ENCODE measurements at regions not wholly inside any gene's neighbourhood (a gene's known extent, or its start where the extent isn't known, plus 50 kb on each side); places are given as distances from the start of the nearest gene placed in this dataset.

- FAIRE-seq: no peak
- ChIA-PET POLR2A (interaction anchor here (2.2 kb wide), 1 partner anchor 37 kb away, joined by 5 read pairs; no protein-coding TSS in a partner anchor), SMC1A (ENCODE audit: uncharacterized antibody, unreplicated experiment) (interaction anchor here (2.2 to 20.4 kb wide), 4 partner anchors 12 to 100 kb away, joined by 7 to 396 read pairs (median 183); no protein-coding TSS in a partner anchor)
- TF ChIP-seq ZNF687 (IDR thresholded peaks at IDR 0.05): no peak
- no peak for TF ChIP-seq ATF7 (IDR thresholded peaks at IDR 0.05; ENCODE audit: low read depth)
- no peak for TF ChIP-seq ZNF592 (IDR thresholded peaks at IDR 0.05)
- no peak for TF ChIP-seq CHD4 (IDR thresholded peaks at IDR 0.05)
- TF ChIP-seq IKZF2 (IDR thresholded peaks at IDR 0.05): peak; percentile 27 to 48; a peak in 3 of 4 replicates
- TF ChIP-seq ZNF217 (IDR thresholded peaks at IDR 0.05): no peak
- no peak for TF ChIP-seq CEBPZ (IDR thresholded peaks at IDR 0.05; ENCODE audit: low read depth, low read length)
- TF ChIP-seq EED (IDR thresholded peaks at IDR 0.05; ENCODE audit: low read depth): peak; percentile 59
- no peak for TF ChIP-seq SP1 (IDR thresholded peaks at IDR 0.05; ENCODE audit: low read depth, low read length)
- no peak for TF ChIP-seq MXI1 (IDR thresholded peaks at IDR 0.05; ENCODE audit: low read depth, low read length)
Measured at GRCh38 chr6:56749632-56750151, 107.0 kb upstream of the DST start.

More at GRCh38 chr6:56749632-56750151, 107.0 kb upstream of the DST start:
- WGBS (ENCODE audit: insufficient coverage, insufficient replicate concordance, low lambda C conversion rate, missing lambda C conversion rate): 82% methylated on average over 3 of the region's 3 CpGs
- Histone ChIP-seq H3K27me3 (replicated peaks in 1 of 2; ENCODE audit: control insufficient read depth in 2 of 2, insufficient read depth in 2 of 2, low read length in 1 of 2) (no peaks in the 10 kb centered on the region), H2AFZ (ENCODE audit: control insufficient read depth, low read depth, low read length) (no peak overlapping the region), H4K20me1 (ENCODE audit: control insufficient read depth, insufficient read depth) (no peaks in the 10 kb centered on the region), H3K9me3 (replicated peaks; ENCODE audit: control insufficient read depth, insufficient read depth, low read length) (no peaks in the 10 kb centered on the region; the same call in 2 of the 3 replicates), H3K36me3 (ENCODE audit: control insufficient read depth in 2 of 2, insufficient read depth in 2 of 2, low read length in 1 of 2) (no peaks in the 10 kb centered on the region), H3K4me3 (no peak overlapping the region), H3K9ac (ENCODE audit: control insufficient read depth, insufficient read depth, low read length) (no peak overlapping the region), H3K4me2 (ENCODE audit: control insufficient read depth, insufficient read depth) (no peak overlapping the region; the same call in 1 of the 2 replicates), H3K79me2 (ENCODE audit: control insufficient read depth, insufficient read depth, low read length) (peaks cover 58% of the 10 kb centered on the region), H3K4me1 (ENCODE audit: control insufficient read depth, insufficient read depth, low read length) (peaks cover 32% of the 10 kb centered on the region), H3K27ac (ENCODE audit: control insufficient read depth, insufficient read depth) (peak overlapping the region; percentile 24; the same call in 1 of the 2 replicates)
- ChIA-PET RAD21 (ENCODE audit: unreplicated experiment) (interaction anchor here (1.2 to 14.4 kb wide), 2 partner anchors 18 to 38 kb away, joined by 3 to 181 read pairs; no protein-coding TSS in a partner anchor), CTCF (interaction anchor here (1.6 to 19.5 kb wide), 5 partner anchors 8 to 97 kb away, joined by 5 to 494 read pairs (median 9); no protein-coding TSS in a partner anchor)
- no TSS peak for BruUV-seq (replicated peaks)
- intact Hi-C loops (cut with micrococcal nuclease; ENCODE audit: unreplicated experiment) (no loop called here), in situ Hi-C loops (cut with MboI) (no loop called here)
- ATAC-seq (peak; percentile 8; the same call in 1 of the 3 replicates), DNase-seq (ENCODE audit: low read depth, low spot score) (no peak)
